Vagina (tissue), 2 donors: ENCODE measurements at regions not wholly inside any gene's neighbourhood (a gene's known extent, or its start where the extent isn't known, plus 50 kb on each side); places are given as distances from the start of the nearest gene placed in this dataset.

Experiments
- POLR2A ChIP-seq, 2 donors: fragments of 450-650 bp; IDR thresholded peaks; one replicate each; pipeline ENCODE4 v1.6.1; 2017; ENCODE audit warnings: antibody characterized with exemption in 2 of 2, mild to moderate bottlenecking in 2 of 2, moderate library complexity in 2 of 2
- POLR2AphosphoS5 ChIP-seq, 2 donors: sonication (generic); formaldehyde crosslinking; IDR thresholded peaks; one replicate each; pipeline ENCODE4 v1.9.0; 2017; ENCODE audit warnings: antibody characterized with exemption in 2 of 2, mild to moderate bottlenecking in 2 of 2, low read depth in 1 of 2; ENCODE audit not compliant: insufficient read depth in 1 of 2
- TF ChIP-seq, protein P1 (sequence below), 3 experiments: fragments of 450-650 bp in 2 of 3; fragments of 200-600 bp in 1 of 3; sonication (generic) in 1 of 3; IDR thresholded peaks; one replicate each; pipeline ENCODE4 v1.5.1; 2017 to 2019; ENCODE audit warnings: antibody characterized with exemption in 3 of 3, mild to moderate bottlenecking in 2 of 3, moderate library complexity in 2 of 3

DNA sequence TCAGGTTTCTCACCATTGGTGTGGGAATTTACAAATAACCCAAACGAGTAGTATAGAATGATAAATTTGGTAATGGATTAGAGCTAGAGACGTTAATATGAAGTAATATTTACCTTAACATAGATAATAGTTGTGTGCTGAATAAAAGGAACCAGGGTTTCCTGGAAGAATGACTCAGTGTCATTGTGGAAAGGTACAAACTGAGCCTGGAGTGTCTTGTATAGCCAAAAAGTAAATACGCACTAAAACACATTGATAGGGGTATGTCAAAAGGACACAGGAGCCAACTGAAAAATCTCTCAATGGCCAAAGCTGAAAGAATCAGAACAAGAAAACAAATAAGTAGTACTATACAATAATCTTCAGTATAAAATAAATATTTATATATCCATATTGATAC, 363.5 kb downstream of the SLCO4C1 start:
- TF ChIP-seq, protein P1, sequence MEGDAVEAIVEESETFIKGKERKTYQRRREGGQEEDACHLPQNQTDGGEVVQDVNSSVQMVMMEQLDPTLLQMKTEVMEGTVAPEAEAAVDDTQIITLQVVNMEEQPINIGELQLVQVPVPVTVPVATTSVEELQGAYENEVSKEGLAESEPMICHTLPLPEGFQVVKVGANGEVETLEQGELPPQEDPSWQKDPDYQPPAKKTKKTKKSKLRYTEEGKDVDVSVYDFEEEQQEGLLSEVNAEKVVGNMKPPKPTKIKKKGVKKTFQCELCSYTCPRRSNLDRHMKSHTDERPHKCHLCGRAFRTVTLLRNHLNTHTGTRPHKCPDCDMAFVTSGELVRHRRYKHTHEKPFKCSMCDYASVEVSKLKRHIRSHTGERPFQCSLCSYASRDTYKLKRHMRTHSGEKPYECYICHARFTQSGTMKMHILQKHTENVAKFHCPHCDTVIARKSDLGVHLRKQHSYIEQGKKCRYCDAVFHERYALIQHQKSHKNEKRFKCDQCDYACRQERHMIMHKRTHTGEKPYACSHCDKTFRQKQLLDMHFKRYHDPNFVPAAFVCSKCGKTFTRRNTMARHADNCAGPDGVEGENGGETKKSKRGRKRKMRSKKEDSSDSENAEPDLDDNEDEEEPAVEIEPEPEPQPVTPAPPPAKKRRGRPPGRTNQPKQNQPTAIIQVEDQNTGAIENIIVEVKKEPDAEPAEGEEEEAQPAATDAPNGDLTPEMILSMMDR (IDR thresholded peaks at IDR 0.05) = no peak
- TF ChIP-seq POLR2A (IDR thresholded peaks at IDR 0.05) (no peak), POLR2AphosphoS5 (IDR thresholded peaks at IDR 0.05; ENCODE audit: insufficient read depth in 1 of 2, low read depth in 1 of 2) (no peak)
